ENCODE measurements at regions not wholly inside any gene's neighbourhood (a gene's known extent, or its start where the extent isn't known, plus 50 kb on each side); places are given as distances from the start of the nearest gene placed in this dataset.

DNA sequence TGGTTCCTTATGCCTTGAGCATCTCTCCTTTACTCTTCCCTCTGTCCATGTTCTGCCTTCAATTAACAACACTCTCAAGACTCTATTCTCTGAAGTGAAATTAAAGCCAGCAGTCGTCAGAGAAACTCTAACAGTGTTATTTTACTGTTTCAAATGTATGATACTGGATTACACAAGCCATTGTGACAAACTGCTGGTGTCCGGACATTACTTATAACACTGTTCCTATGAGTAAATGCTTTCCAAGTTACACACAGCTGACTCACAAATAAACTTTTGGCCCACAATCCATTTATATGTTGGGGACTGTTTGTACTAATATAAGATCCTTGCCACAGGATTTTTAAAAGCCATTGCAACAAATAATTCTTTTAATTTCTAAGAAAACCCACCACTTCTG lies 63.2 kb upstream of the GHR start:
- no peak for DNase-seq (ENCODE audit: low spot score)

- no peak for DNase-seq (ENCODE audit: low spot score)
Measured at GRCh38 chr5:42360616-42361314, 62.5 kb upstream of the GHR start.

GRCh38 chr5:42361315-42361688 lies 61.9 kb upstream of the GHR start:
- DNase-seq (ENCODE audit: low spot score), result no peak

GRCh38 chr5:42366051-42366450 lies 57.2 kb upstream of the GHR start:
- DNase-seq (ENCODE audit: low spot score), result no peak
